ENCODE measurements at regions not wholly inside any gene's neighbourhood (a gene's known extent, or its start where the extent isn't known, plus 50 kb on each side); places are given as distances from the start of the nearest gene placed in this dataset.

DNA sequence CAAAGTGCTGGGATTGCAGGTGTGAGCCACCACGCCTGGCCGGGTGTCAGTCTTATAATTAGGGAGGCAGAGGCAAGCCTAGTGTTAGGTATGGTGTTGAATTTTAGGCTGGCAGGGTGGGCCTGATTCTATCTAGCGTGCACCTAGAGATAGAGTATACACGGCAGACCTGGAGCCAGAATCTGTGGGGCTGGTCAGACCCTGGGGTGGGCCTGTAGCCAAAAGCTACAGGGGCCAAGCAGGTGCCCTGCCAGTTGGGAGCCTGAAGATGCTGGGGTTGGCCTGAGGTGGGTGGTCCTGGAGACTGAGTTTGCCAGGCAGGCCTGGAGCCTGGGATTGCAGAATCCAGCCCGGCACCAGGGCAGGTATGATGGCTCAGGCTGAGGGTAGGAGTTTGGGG lies 1580.3 kb downstream of the ARAP2 start:
- Mint-ChIP-seq H3K4me1 (no peaks in the 10 kb centered on the region), H3K36me3 (no peaks in the 10 kb centered on the region), H3K27ac (no peak overlapping the region), H3K4me3 (no peak overlapping the region), H3K27me3 (ENCODE audit: low read depth in 3 of 3) (no peaks in the 10 kb centered on the region), H3K9me3 (peaks cover 0 to 7% (median 4%) of the 10 kb centered on the region in 7 donors)
- Histone ChIP-seq H2AFZ (ENCODE audit: insufficient read depth, low read depth, low read length, poor library complexity, severe bottlenecking) (no peak overlapping the region), H3K79me2 (ENCODE audit: insufficient read depth, low read length) (no peaks in the 10 kb centered on the region), H3K4me1 (ENCODE audit: control insufficient read depth in 1 of 2, insufficient read depth in 2 of 2, low read length in 2 of 2) (no peaks in the 10 kb centered on the region), H3K36me3 (replicated peaks in 1 of 2; ENCODE audit: control insufficient read depth in 1 of 2, insufficient read depth in 2 of 2, low read length in 2 of 2) (no peaks in the 10 kb centered on the region), H3K4me3 (replicated peaks in 1 of 3; ENCODE audit: low read depth in 2 of 3, low read length in 3 of 3) (no peak overlapping the region), H3K27me3 (ENCODE audit: control insufficient read depth in 2 of 2, insufficient read depth in 2 of 2, low read length in 2 of 2) (no peaks in the 10 kb centered on the region), H3K9ac (ENCODE audit: insufficient read depth, low read length, poor library complexity, severe bottlenecking) (no peak overlapping the region), H3K27ac (ENCODE audit: low read depth in 1 of 2, low read length in 2 of 2) (no peak overlapping the region), H3K9me3 (replicated peaks in 1 of 2; ENCODE audit: control insufficient read depth in 1 of 2, insufficient read depth in 1 of 2, low read length in 2 of 2) (peaks cover 5 to 13% of the 10 kb centered on the region in 2 donors), H3K4me2 (replicated peaks; ENCODE audit: extremely low read depth, low read length, poor library complexity, severe bottlenecking) (no peak overlapping the region), H4K20me1 (ENCODE audit: insufficient read depth, low read length) (no peaks in the 10 kb centered on the region)
- DNase-seq, result no peak
- intact Hi-C loops (cut with micrococcal nuclease), result no loop called here
- 96% methylated on average over 5 of the region's 5 CpGs for WGBS (ENCODE audit: insufficient coverage)
- TF ChIP-seq, protein P1, sequence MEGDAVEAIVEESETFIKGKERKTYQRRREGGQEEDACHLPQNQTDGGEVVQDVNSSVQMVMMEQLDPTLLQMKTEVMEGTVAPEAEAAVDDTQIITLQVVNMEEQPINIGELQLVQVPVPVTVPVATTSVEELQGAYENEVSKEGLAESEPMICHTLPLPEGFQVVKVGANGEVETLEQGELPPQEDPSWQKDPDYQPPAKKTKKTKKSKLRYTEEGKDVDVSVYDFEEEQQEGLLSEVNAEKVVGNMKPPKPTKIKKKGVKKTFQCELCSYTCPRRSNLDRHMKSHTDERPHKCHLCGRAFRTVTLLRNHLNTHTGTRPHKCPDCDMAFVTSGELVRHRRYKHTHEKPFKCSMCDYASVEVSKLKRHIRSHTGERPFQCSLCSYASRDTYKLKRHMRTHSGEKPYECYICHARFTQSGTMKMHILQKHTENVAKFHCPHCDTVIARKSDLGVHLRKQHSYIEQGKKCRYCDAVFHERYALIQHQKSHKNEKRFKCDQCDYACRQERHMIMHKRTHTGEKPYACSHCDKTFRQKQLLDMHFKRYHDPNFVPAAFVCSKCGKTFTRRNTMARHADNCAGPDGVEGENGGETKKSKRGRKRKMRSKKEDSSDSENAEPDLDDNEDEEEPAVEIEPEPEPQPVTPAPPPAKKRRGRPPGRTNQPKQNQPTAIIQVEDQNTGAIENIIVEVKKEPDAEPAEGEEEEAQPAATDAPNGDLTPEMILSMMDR (IDR thresholded peaks at IDR 0.05), result no peak

DNA sequence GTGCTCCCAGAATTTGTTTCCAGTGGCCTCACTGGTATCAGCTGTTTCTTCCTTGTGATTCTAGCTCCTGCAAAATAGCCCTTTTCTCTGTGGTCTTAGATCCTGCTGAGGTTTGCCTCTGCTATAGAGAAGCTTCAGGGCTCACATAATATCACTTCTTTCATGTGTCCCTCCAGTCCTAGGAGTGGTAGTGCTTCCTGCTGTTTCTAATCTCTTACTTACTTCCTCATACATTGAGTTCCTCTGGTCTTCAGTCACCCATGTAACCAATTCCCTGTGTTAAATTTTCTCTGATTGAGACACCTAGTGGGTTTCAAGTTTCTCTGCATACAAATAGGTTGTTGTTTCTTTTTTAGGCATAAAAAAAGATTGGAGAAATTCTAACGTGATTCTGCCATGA lies 1567.9 kb downstream of the ARAP2 start:
- Mint-ChIP-seq H3K36me3 (no peaks in the 10 kb centered on the region), H3K27me3 (ENCODE audit: low read depth in 3 of 3) (peaks cover 0 to 2% (median 0%) of the 10 kb centered on the region in 3 donors), H3K4me3 (no peak overlapping the region), H3K4me1 (no peaks in the 10 kb centered on the region), H3K9me3 (peaks cover 0 to 4% (median 0%) of the 10 kb centered on the region in 7 donors), H3K27ac (peak overlapping the region in 1 of 7 donors; percentile 35)
- no peak for DNase-seq
- no peaks in the 10 kb centered on the region for H4K20me1 ChIP-seq (ENCODE audit: insufficient read depth, low read length)
- H3K27me3 ChIP-seq (ENCODE audit: control insufficient read depth in 2 of 2, insufficient read depth in 2 of 2, low read length in 2 of 2), result no peaks in the 10 kb centered on the region
- no peaks in the 10 kb centered on the region for H3K4me1 ChIP-seq (ENCODE audit: control insufficient read depth in 1 of 2, insufficient read depth in 2 of 2, low read length in 2 of 2)
- H3K9ac ChIP-seq (ENCODE audit: insufficient read depth, low read length, poor library complexity, severe bottlenecking), result no peak overlapping the region
- H3K4me3 ChIP-seq (replicated peaks in 1 of 3; ENCODE audit: low read depth in 2 of 3, low read length in 3 of 3), result no peak overlapping the region
- no peak overlapping the region for H3K27ac ChIP-seq (ENCODE audit: low read depth in 1 of 2, low read length in 2 of 2)
- H2AFZ ChIP-seq (ENCODE audit: insufficient read depth, low read depth, low read length, poor library complexity, severe bottlenecking), result no peak overlapping the region
- WGBS (ENCODE audit: insufficient coverage), result no CpG with 5 or more reads among the region's 1 CpG
- H3K79me2 ChIP-seq (ENCODE audit: insufficient read depth, low read length), result no peaks in the 10 kb centered on the region
- H3K36me3 ChIP-seq (replicated peaks in 1 of 2; ENCODE audit: control insufficient read depth in 1 of 2, insufficient read depth in 2 of 2, low read length in 2 of 2), result no peaks in the 10 kb centered on the region
- intact Hi-C loops (cut with micrococcal nuclease), result no loop called here
- TF ChIP-seq, protein P1 (IDR thresholded peaks at IDR 0.05), result no peak
- no peaks in the 10 kb centered on the region for H3K9me3 ChIP-seq (replicated peaks in 1 of 2; ENCODE audit: control insufficient read depth in 1 of 2, insufficient read depth in 1 of 2, low read length in 2 of 2)
- H3K4me2 ChIP-seq (replicated peaks; ENCODE audit: extremely low read depth, low read length, poor library complexity, severe bottlenecking), result no peak overlapping the region
